Erythroblast (primary cell): ENCODE measurements at regions not wholly inside any gene's neighbourhood (a gene's known extent, or its start where the extent isn't known, plus 50 kb on each side); places are given as distances from the start of the nearest gene placed in this dataset.

Source experiments
- GATA1 ChIP-seq: IDR thresholded peaks from 2 replicates; pipeline ENCODE4 v1.6.1; 2011; ENCODE audit warnings: low read depth, mild to moderate bottlenecking, control low read depth, low read length, moderate library complexity
- POLR2A ChIP-seq: IDR thresholded peaks from 2 replicates; pipeline ENCODE4 v1.6.1; 2011; ENCODE audit warnings: mild to moderate bottlenecking, low read length

- TF ChIP-seq POLR2A: no peak
- no peak for TF ChIP-seq GATA1
These were observed 342.7 kb upstream of the CHAC2 start for GRCh38 chr2:53424902-53425301.
